ENCODE measurements at regions not wholly inside any gene's neighbourhood (a gene's known extent, or its start where the extent isn't known, plus 50 kb on each side); places are given as distances from the start of the nearest gene placed in this dataset.

GRCh38 chr20:50455656-50456451 lies 54.3 kb upstream of the PTPN1 start:
- Histone ChIP-seq H3K9me3 (ENCODE audit: insufficient read depth, low read length) (no peaks in the 10 kb centered on the region), H3K4me3 (ENCODE audit: low read length) (no peak overlapping the region), H3K27me3 (ENCODE audit: low read depth, low read length) (peaks cover 48% of the 10 kb centered on the region), H4K20me1 (ENCODE audit: insufficient read depth, low read length) (no peaks in the 10 kb centered on the region), H3K36me3 (replicated peaks; ENCODE audit: low read depth, low read length) (no peaks in the 10 kb centered on the region), H3K4me1 (ENCODE audit: low read length) (peaks cover 8% of the 10 kb centered on the region), H3K9ac (ENCODE audit: low read length) (no peak overlapping the region), H3K27ac (ENCODE audit: low read length) (no peak overlapping the region), H3K79me2 (ENCODE audit: low read length) (no peaks in the 10 kb centered on the region), H2AFZ (ENCODE audit: low read depth, low read length) (no peak overlapping the region), H3K4me2 (ENCODE audit: low read length) (no peak overlapping the region)
- TF ChIP-seq EZH2phosphoT487 (IDR thresholded peaks at IDR 0.05; ENCODE audit: low read depth): no peak

GRCh38 chr20:50456452-50457324 lies 53.5 kb upstream of the PTPN1 start:
- Histone ChIP-seq H3K9me3 (ENCODE audit: insufficient read depth, low read length) (no peaks in the 10 kb centered on the region), H3K4me1 (ENCODE audit: low read length) (no peaks in the 10 kb centered on the region), H3K79me2 (ENCODE audit: low read length) (no peaks in the 10 kb centered on the region), H3K9ac (ENCODE audit: low read length) (no peak overlapping the region), H3K27ac (ENCODE audit: low read length) (no peak overlapping the region), H3K4me2 (ENCODE audit: low read length) (no peak overlapping the region), H2AFZ (ENCODE audit: low read depth, low read length) (no peak overlapping the region), H4K20me1 (ENCODE audit: insufficient read depth, low read length) (no peaks in the 10 kb centered on the region), H3K27me3 (ENCODE audit: low read depth, low read length) (peaks cover 39% of the 10 kb centered on the region), H3K4me3 (ENCODE audit: low read length) (no peak overlapping the region), H3K36me3 (replicated peaks; ENCODE audit: low read depth, low read length) (no peaks in the 10 kb centered on the region)
- no peak for TF ChIP-seq EZH2phosphoT487 (IDR thresholded peaks at IDR 0.05; ENCODE audit: low read depth)
- TF ChIP-seq CTCF (IDR thresholded peaks at IDR 0.05; ENCODE audit: low read depth, low read length): peak; percentile 55

- Histone ChIP-seq H3K4me3 (ENCODE audit: low read length) (no peak overlapping the region), H3K27ac (ENCODE audit: low read length) (no peak overlapping the region), H3K79me2 (ENCODE audit: low read length) (no peaks in the 10 kb centered on the region), H3K36me3 (replicated peaks; ENCODE audit: low read depth, low read length) (no peaks in the 10 kb centered on the region), H3K9me3 (ENCODE audit: insufficient read depth, low read length) (no peaks in the 10 kb centered on the region), H3K9ac (ENCODE audit: low read length) (no peak overlapping the region), H2AFZ (ENCODE audit: low read depth, low read length) (no peak overlapping the region), H3K4me1 (ENCODE audit: low read length) (peaks cover 3% of the 10 kb centered on the region), H4K20me1 (ENCODE audit: insufficient read depth, low read length) (no peaks in the 10 kb centered on the region), H3K4me2 (ENCODE audit: low read length) (no peak overlapping the region), H3K27me3 (ENCODE audit: low read depth, low read length) (peaks cover 26% of the 10 kb centered on the region)
- TF ChIP-seq EZH2phosphoT487 (IDR thresholded peaks at IDR 0.05; ENCODE audit: low read depth) (no peak), CTCF (IDR thresholded peaks at IDR 0.05; ENCODE audit: low read depth, low read length) (no peak)
These were observed 50.9 kb upstream of the PTPN1 start for GRCh38 chr20:50459124-50459918.

- no peak overlapping the region for H3K9ac ChIP-seq (ENCODE audit: low read length)
These were observed 50.0 kb upstream of the PTPN1 start for GRCh38 chr20:50460115-50460607.

More at GRCh38 chr20:50460115-50460607, 50.0 kb upstream of the PTPN1 start:
- peaks cover 21% of the 10 kb centered on the region for H3K27me3 ChIP-seq (ENCODE audit: low read depth, low read length)
- no peaks in the 10 kb centered on the region for H4K20me1 ChIP-seq (ENCODE audit: insufficient read depth, low read length)
- no peaks in the 10 kb centered on the region for H3K79me2 ChIP-seq (ENCODE audit: low read length)
- H3K4me1 ChIP-seq (ENCODE audit: low read length): peaks cover 10% of the 10 kb centered on the region
- H3K27ac ChIP-seq (ENCODE audit: low read length): no peak overlapping the region
- no peaks in the 10 kb centered on the region for H3K36me3 ChIP-seq (replicated peaks; ENCODE audit: low read depth, low read length)
- H3K9me3 ChIP-seq (ENCODE audit: insufficient read depth, low read length): no peaks in the 10 kb centered on the region
- no peak overlapping the region for H3K4me3 ChIP-seq (ENCODE audit: low read length)
- TF ChIP-seq EZH2phosphoT487 (IDR thresholded peaks at IDR 0.05; ENCODE audit: low read depth) (no peak), CTCF (IDR thresholded peaks at IDR 0.05; ENCODE audit: low read depth, low read length) (no peak)
- H2AFZ ChIP-seq (ENCODE audit: low read depth, low read length): no peak overlapping the region
- H3K4me2 ChIP-seq (ENCODE audit: low read length): no peak overlapping the region
